GM12878 (cell line): ENCODE measurements at regions not wholly inside any gene's neighbourhood (a gene's known extent, or its start where the extent isn't known, plus 50 kb on each side); places are given as distances from the start of the nearest gene placed in this dataset.

ENCODE experiments used
- ATAC-seq: fragments of 200-7000 bp; cut with Tn5 transposase; 3 replicates; pipeline ENCODE4 v1.9.1; 2020; ENCODE audit warnings: mild to moderate bottlenecking, moderate library complexity
- BruUV-seq: library from RNA; stranded (reverse); fragments of 400-500 nt; replicated peaks from 2 replicates; lab custom pipeline; 2021; lab: Mats Ljungman, UMichigan
- CTCF ChIA-PET: fragments of 300-600 bp; sonication (Branson Sonifier 250); formaldehyde crosslinking; extraction: SDS; loops from one replicate; lab custom pipeline; 2021; ENCODE audit warnings: inconsistent platforms; lab: Yijun Ruan, JAX
- POLR2A ChIA-PET: fragments of 350-600 bp; formaldehyde crosslinking; extraction: SDS; loops from one replicate; lab custom pipeline; 2021; ENCODE audit warnings: inconsistent platforms; lab: Charles Lee
- RAD21 ChIA-PET: fragments of 300-600 bp; sonication (Branson Sonifier 250); formaldehyde crosslinking; loops from one replicate; lab custom pipeline; 2023; ENCODE audit warnings: antibody characterized with exemption; ENCODE audit not compliant: unreplicated experiment; lab: Charles Lee
- SMC1A ChIA-PET: fragments of 300-600 bp; sonication (Branson Sonifier 250); formaldehyde crosslinking; loops from one replicate; lab custom pipeline; 2023; ENCODE audit not compliant: unreplicated experiment, uncharacterized antibody; lab: Charles Lee
- DNase-seq: peaks from one replicate; pipeline ENCODE4 v3.0.0-alpha.2; 2011; ENCODE audit warnings: low read depth, low spot score
- FAIRE-seq: peaks from 3 replicates; lab custom pipeline; 2011; peaks lifted over from hg19 to GRCh38; lab: Jason Lieb, UNC
- H2AFZ ChIP-seq: 2 replicates; pipeline ENCODE4 v1.6.0; 2011; ENCODE audit warnings: low read depth, low read length, control low read depth; ENCODE audit not compliant: control insufficient read depth
- H3K27ac ChIP-seq: 2 replicates; pipeline ENCODE4 v1.5.1; 2011; ENCODE audit warnings: control low read depth; ENCODE audit not compliant: control insufficient read depth, insufficient read depth
- H3K27me3 ChIP-seq, 2 experiments: replicated peaks in 1 of 2; 2 replicates each; pipeline versions ENCODE4 v1.6.0 to v1.6.1; 2011; ENCODE audit warnings: low read length in 1 of 2; ENCODE audit not compliant: control insufficient read depth in 2 of 2, insufficient read depth in 2 of 2
- H3K36me3 ChIP-seq, 2 experiments: 2 replicates each; pipeline ENCODE4 v1.5.1; 2011; ENCODE audit warnings: low read length in 1 of 2; ENCODE audit not compliant: control insufficient read depth in 2 of 2, insufficient read depth in 2 of 2
- H3K4me1 ChIP-seq: 2 replicates; pipeline ENCODE4 v1.6.1; 2011; ENCODE audit warnings: mild to moderate bottlenecking, low read length, moderate library complexity, mixed read lengths; ENCODE audit not compliant: control insufficient read depth, insufficient read depth
- H3K4me2 ChIP-seq: 2 replicates; pipeline ENCODE4 v1.6.0; 2011; ENCODE audit warnings: control low read depth; ENCODE audit not compliant: control insufficient read depth, insufficient read depth
- H3K4me3 ChIP-seq: fragments of 200-600 bp; sonication (generic); 2 replicates; pipeline ENCODE4 v1.5.1; 2016
- H3K79me2 ChIP-seq: 2 replicates; pipeline ENCODE4 v1.6.0; 2011; ENCODE audit warnings: low read length; ENCODE audit not compliant: control insufficient read depth, insufficient read depth
- H3K9ac ChIP-seq: 2 replicates; pipeline ENCODE4 v1.8.0; 2011; ENCODE audit warnings: low read length, control low read depth, mixed read lengths; ENCODE audit not compliant: control insufficient read depth, insufficient read depth
- H3K9me3 ChIP-seq: replicated peaks from 3 replicates; pipeline ENCODE4 v1.5.1; 2011; ENCODE audit warnings: mild to moderate bottlenecking, low read length; ENCODE audit not compliant: control insufficient read depth, insufficient read depth
- H4K20me1 ChIP-seq: 2 replicates; pipeline ENCODE4 v1.6.0; 2011; ENCODE audit not compliant: control insufficient read depth, insufficient read depth
- CREM ChIP-seq: IDR thresholded peaks from 2 replicates; pipeline ENCODE4 v1.6.1; 2014; ENCODE audit warnings: antibody characterized with exemption, low read depth
- EP300 ChIP-seq, 2 experiments: fragments of 150-350 bp in 1 of 2; IDR thresholded peaks; 2 replicates each; pipeline ENCODE4 v1.6.1; 2011 to 2012; ENCODE audit warnings: low read depth in 2 of 2, low read length in 2 of 2, borderline replicate concordance in 1 of 2, improper control_type of control experiment in 1 of 2, inconsistent platforms in 1 of 2; ENCODE audit not compliant: control insufficient read depth in 1 of 2
- HDAC6 ChIP-seq: fragments of 200-600 bp; sonication (generic); IDR thresholded peaks from one replicate; pipeline ENCODE4 v1.8.0; 2017; ENCODE audit warnings: antibody characterized with exemption; ENCODE audit not compliant: unreplicated experiment
- SREBF2 ChIP-seq: IDR thresholded peaks from 2 replicates; pipeline ENCODE4 v1.6.1; 2012; ENCODE audit warnings: mild to moderate bottlenecking, low read length
- SUPT20H ChIP-seq: IDR thresholded peaks from 2 replicates; pipeline ENCODE4 v1.6.1; 2011; ENCODE audit warnings: low read depth, mild to moderate bottlenecking, low read length, moderate library complexity, borderline replicate concordance; ENCODE audit not compliant: control insufficient read depth
- TCF3 ChIP-seq: IDR thresholded peaks from 2 replicates; pipeline ENCODE4 v1.6.1; 2012; ENCODE audit warnings: low read depth, mild to moderate bottlenecking, low read length, borderline replicate concordance; ENCODE audit not compliant: insufficient read depth
- WGBS: methylation state at CpG from one replicate; pipeline ENCODE4 v1.1.6; 2016; ENCODE audit warnings: low lambda C conversion rate; ENCODE audit not compliant: insufficient replicate concordance, insufficient coverage; ENCODE audit errors: missing lambda C conversion rate; 5-methylcytosine and 5-hydroxymethylcytosine counted together
- in situ Hi-C: fragments of 300-500 bp; cut with MboI; formaldehyde crosslinking; loops from 9 replicates; pipeline ENCODE4 v1.14.3; 2018; ENCODE audit warnings: mixed read lengths
- intact Hi-C: fragments of 100-400 bp; cut with micrococcal nuclease; formaldehyde crosslinking; loops from one replicate; pipeline ENCODE4 v1.14.2; 2022; ENCODE audit not compliant: unreplicated experiment
- TF ChIP-seq, protein P1 (sequence below): fragments of 450-650 bp; IDR thresholded peaks from 2 replicates; pipeline ENCODE4 v1.6.1; 2018; ENCODE audit warnings: mild to moderate bottlenecking, low read depth, moderate library complexity; ENCODE audit not compliant: partially characterized antibody
- TF ChIP-seq, protein P2 (sequence below): IDR thresholded peaks from 2 replicates; pipeline ENCODE4 v1.6.1; 2011; ENCODE audit warnings: mild to moderate bottlenecking, low read depth, low read length, moderate library complexity; ENCODE audit not compliant: insufficient replicate concordance
- TF ChIP-seq, protein P3 (sequence below): IDR thresholded peaks from 2 replicates; pipeline ENCODE4 v1.6.1; 2011; ENCODE audit warnings: low read depth, mild to moderate bottlenecking, low read length, moderate library complexity, borderline replicate concordance; ENCODE audit errors: extremely low read depth

DNA sequence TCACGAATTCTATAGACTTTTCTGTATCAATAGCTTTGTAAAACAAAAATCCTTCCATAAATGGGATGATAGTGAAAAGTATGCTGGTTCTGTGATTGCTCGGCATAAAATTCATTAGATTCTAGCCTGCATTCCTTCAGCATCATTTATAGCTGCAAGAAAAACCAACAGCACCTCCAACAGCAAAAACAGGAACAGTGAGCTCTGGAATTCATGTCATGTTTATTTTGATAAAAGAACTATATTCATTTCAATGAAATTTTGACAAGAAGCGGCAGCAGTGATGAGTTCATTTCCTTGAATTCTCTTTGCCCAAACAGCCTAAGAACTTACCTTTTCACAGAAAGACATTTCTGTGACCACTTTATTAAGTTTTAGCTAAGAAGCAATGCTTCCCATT is 515.2 kb upstream of the CCDC54 start:
- H3K27me3 ChIP-seq, result no peaks in the 10 kb centered on the region
- CTCF ChIA-PET, result interaction anchor here (0.8 kb wide), 1 partner anchor 16 kb away, joined by 3 read pairs; no protein-coding TSS in a partner anchor
- no peak for ATAC-seq
- no peaks in the 10 kb centered on the region for H3K4me1 ChIP-seq
- RAD21 ChIA-PET, result no interaction called here
- no peaks in the 10 kb centered on the region for H3K79me2 ChIP-seq
- WGBS, result 32% methylated on average over 3 of the region's 3 CpGs
- no peak for DNase-seq
- no peak overlapping the region for H3K4me2 ChIP-seq
- no peaks in the 10 kb centered on the region for H3K36me3 ChIP-seq
- H3K27ac ChIP-seq, result no peak overlapping the region
- no peaks in the 10 kb centered on the region for H4K20me1 ChIP-seq
- no peak for FAIRE-seq
- TF ChIP-seq HDAC6 (no peak), CREM (no peak), EP300 (IDR thresholded peaks at IDR 0.05; ENCODE audit: borderline replicate concordance in 1 of 2, control insufficient read depth in 1 of 2, low read depth in 2 of 2, low read length in 2 of 2) (no peak), TCF3 (no peak), SUPT20H (no peak), SREBF2 (no peak)
- TF ChIP-seq, protein P1, sequence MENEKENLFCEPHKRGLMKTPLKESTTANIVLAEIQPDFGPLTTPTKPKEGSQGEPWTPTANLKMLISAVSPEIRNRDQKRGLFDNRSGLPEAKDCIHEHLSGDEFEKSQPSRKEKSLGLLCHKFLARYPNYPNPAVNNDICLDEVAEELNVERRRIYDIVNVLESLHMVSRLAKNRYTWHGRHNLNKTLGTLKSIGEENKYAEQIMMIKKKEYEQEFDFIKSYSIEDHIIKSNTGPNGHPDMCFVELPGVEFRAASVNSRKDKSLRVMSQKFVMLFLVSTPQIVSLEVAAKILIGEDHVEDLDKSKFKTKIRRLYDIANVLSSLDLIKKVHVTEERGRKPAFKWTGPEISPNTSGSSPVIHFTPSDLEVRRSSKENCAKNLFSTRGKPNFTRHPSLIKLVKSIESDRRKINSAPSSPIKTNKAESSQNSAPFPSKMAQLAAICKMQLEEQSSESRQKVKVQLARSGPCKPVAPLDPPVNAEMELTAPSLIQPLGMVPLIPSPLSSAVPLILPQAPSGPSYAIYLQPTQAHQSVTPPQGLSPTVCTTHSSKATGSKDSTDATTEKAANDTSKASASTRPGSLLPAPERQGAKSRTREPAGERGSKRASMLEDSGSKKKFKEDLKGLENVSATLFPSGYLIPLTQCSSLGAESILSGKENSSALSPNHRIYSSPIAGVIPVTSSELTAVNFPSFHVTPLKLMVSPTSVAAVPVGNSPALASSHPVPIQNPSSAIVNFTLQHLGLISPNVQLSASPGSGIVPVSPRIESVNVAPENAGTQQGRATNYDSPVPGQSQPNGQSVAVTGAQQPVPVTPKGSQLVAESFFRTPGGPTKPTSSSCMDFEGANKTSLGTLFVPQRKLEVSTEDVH, result no peak
- TF ChIP-seq, protein P2, sequence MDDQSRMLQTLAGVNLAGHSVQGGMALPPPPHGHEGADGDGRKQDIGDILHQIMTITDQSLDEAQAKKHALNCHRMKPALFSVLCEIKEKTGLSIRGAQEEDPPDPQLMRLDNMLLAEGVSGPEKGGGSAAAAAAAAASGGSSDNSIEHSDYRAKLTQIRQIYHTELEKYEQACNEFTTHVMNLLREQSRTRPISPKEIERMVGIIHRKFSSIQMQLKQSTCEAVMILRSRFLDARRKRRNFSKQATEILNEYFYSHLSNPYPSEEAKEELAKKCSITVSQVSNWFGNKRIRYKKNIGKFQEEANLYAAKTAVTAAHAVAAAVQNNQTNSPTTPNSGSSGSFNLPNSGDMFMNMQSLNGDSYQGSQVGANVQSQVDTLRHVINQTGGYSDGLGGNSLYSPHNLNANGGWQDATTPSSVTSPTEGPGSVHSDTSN, result no peak
- TF ChIP-seq, protein P3, sequence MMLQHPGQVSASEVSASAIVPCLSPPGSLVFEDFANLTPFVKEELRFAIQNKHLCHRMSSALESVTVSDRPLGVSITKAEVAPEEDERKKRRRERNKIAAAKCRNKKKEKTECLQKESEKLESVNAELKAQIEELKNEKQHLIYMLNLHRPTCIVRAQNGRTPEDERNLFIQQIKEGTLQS, result no peak
- no peak overlapping the region for H2AFZ ChIP-seq
- no peak overlapping the region for H3K9ac ChIP-seq
- in situ Hi-C loops (no loop called here), intact Hi-C loops (no loop called here)
- BruUV-seq, result no TSS peak
- H3K4me3 ChIP-seq, result no peak overlapping the region
- no peaks in the 10 kb centered on the region for H3K9me3 ChIP-seq
- POLR2A ChIA-PET, result no interaction called here
- SMC1A ChIA-PET, result interaction anchor here (1.0 kb wide), 1 partner anchor 204 kb away, joined by 4 read pairs; no protein-coding TSS in a partner anchor
